ENCODE measurements at regions not wholly inside any gene's neighbourhood (a gene's known extent, or its start where the extent isn't known, plus 50 kb on each side); places are given as distances from the start of the nearest gene placed in this dataset.
"Not testable (repeated sequence)": the region's sequence is repeated elsewhere in the genome, so short reads cannot be mapped to it uniquely, and the experiment has no call there.

DNA sequence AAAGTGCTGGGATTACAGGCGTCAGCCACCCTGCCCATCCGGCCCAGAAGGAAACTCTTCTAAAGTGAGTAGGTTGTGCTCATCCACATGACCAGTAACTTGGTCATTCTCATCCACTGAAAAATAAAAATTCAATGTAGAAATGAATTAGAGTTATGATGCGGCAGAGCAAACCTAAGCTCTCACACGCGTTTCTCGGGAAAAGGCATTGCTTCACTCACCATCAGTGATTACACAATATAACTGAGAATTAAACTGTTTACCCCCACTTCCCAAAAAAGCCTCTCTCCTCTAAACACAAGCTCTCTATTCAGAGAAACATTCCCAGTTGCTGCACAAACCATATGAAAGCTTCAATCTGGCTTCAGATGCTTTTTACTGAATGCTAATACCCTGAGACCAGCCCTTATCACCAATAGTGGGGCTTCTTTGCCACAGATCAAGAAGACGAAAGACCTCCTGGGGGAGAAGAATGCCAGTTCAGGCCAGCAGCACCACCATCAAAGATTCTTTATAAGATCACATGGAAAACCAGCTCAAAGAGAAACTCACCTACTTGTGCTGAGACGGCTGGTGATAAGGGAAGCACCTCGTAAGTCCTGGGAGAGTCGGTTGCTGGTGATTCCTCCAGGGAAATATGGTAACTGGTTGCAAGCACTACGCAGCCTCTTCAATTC lies 121.5 kb upstream of the SFSWAP start:
- DNase-seq, result no peak

DNA sequence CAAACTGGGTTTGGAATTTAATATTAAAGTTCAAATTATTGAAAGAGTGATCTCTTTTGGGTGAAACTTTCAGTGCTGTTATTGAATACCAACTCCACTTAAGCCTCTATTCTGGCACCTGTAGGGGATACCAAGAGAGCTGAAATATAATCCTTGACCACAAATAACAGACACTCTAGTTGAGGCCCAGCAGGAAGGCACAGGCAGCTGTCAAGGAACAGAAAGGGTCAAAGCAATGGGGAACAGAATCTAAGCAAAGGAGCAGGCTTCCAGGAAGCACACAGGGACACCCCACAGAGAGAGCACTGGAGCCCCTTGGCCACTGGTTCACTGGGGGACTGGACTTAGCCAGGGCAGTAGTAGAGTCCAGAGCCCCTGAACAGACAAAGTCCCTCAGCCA lies 120.9 kb upstream of the SFSWAP start:
- DNase-seq, result no peak

- DNase-seq, result no peak
Measured at GRCh38 chr12:131591136-131591535, 119.8 kb upstream of the SFSWAP start.

- no peak for DNase-seq
Measured at GRCh38 chr12:131591714-131592709, 118.9 kb upstream of the SFSWAP start.

DNA sequence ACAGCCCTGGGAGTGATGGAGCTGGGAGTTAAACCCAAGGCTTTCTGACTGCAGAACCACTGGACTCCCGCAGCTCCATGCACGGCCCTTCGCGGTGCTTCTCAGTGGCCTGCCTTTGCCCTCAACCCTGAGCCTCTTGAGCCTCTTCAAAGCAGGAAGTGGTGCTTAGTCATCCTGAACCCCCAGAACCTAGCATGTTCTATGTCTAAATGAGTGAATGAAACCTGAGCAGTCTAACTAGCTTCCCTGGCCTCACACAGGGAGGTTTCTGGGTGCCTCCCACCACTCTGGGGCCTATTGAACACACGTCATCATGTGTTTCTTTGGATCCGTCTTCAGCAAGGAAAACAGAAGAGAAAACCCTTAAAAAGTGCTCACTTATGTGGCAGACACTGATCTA lies 117.9 kb upstream of the SFSWAP start:
- DNase-seq, result no peak

- DNase-seq, result no peak
Measured at GRCh38 chr12:131593406-131593805, 117.5 kb upstream of the SFSWAP start.

DNA sequence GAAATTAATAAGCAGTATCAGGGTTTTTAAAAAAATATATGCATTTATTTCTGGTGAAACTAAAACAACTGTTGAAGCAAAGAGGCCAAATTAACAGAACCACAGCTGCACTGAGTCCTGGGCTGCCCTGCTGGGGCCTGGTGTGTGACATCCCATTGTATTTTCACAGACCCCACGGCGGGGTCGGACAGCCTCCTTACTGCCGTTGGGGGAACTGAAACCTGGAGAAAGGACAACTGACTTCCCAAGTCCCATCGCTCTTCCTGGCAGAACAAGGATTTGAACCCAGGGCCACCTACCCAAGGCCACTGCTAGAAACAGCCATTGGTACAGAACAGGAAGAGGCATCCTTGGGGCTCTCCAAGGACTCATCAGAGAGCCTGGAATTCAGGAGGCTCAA lies 114.8 kb upstream of the SFSWAP start:
- DNase-seq, result no peak

DNA sequence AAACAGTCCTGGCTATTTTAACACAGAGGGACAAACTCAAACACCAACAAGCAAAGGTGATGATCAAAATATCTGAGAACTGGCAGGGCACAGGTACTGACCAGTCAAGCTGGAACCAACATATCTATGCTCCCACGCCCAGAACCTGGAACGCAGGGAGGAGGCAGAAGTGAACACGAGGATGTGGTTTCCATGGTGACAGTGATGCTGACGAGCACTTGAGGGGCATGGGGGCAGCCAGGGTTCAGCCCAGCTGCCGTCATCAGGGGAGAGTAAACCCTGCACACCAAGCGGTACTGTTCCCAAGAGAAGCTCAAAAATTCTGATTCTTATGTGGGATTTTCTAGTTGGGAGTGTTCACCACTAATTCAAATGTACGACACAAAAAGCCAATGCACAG lies 113.6 kb upstream of the SFSWAP start:
- no peak for DNase-seq

GRCh38 chr12:131598717-131599116 lies 112.2 kb upstream of the SFSWAP start:
- no peak for DNase-seq

DNA sequence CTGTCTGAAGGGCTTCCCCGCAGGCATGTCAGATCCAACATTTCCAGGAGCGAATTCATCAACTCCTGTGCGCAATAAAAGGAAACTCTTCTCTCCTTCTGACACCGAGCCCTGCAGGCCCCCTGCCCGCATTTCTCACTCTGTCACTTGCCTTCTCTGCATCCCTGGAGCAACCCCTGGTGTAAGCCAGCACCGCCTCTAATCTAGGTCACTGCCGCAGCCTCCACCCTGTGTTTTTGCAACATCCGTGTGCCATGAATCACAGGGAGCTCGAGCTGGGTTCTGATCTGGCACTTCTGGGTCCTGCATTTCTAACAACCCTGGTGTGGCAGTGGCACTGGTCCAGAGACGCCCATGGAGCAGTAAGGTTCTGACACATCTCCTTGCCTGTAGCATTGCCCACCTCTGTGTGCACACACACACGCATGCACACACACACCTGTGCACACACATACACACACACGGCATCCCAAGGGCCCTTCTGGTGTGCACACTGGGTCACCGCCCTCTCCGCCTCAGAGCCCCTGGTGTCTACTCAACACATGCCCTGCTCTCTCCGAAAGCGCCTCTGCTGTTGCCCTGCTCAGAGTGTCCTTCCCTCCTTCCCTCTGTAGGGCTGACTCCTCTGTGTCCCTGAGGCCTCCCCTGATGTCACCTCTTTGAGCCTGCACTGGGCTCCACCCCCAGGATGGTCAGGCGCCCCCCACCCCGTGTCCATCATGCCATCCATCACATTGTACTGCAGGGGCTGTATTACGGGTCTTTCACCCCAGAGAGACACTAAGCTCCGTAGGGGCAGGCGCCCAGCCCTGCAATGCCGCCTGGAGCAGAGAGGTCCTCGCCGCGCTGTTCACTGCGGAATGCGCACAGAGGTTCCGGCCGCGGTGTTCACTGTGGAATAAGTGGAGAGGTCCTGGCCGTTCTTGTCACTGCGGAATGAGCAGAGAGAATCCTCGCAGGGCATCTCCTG lies 111.4 kb upstream of the SFSWAP start:
- DNase-seq, result no peak

- DNase-seq, result no peak
Measured at GRCh38 chr12:131600160-131600532, 110.7 kb upstream of the SFSWAP start.

GRCh38 chr12:131601499-131601898 lies 109.4 kb upstream of the SFSWAP start:
- not testable (repeated sequence) for DNase-seq

- DNase-seq, result no peak
Measured at GRCh38 chr12:131603106-131603938, 107.6 kb upstream of the SFSWAP start.

GRCh38 chr12:131603939-131604795 lies 106.7 kb upstream of the SFSWAP start:
- no peak for DNase-seq

GRCh38 chr12:131604859-131605258 lies 106.0 kb upstream of the SFSWAP start:
- no peak for DNase-seq

GRCh38 chr12:131605304-131605829 lies 105.5 kb upstream of the SFSWAP start:
- DNase-seq, result no peak

DNA sequence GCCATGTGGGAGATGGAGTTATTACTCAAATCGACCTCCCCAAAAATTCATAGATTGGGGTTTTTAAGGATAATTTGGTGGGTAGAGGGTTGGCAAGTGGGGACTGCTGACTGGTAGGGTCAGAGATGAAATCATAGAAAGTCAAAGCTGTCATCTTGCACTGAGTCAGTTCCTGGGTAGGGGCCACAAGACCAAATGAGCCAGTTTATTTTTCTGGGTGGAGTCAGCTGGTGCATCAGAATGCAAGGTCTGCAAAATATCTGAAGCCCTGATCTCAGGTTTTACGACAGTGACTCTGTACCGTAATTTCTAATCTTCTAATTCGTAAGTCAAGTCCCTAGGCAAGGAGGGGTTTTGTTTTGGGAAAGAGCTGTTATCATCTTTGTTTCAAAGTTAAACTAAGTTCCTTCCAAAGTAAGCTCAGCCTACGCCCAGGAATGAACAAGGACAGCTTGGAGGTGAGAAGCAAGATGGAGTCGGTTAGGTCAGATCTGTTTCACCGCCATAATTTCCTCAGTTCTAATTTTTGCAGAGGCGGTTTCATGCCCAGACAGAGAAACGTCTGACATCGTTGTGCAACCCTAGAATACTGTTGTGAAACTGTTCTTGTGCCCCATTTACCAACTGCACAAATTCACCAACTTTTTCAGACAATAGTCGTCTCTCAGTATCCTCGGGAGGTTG lies 104.5 kb upstream of the SFSWAP start:
- no peak for DNase-seq

- DNase-seq, result no peak
Measured at GRCh38 chr12:131607658-131608447, 103.0 kb upstream of the SFSWAP start.

Measured in hippocampal formation (tissue), 2 donors.